K562 (cell line): ENCODE measurements at regions not wholly inside any gene's neighbourhood (a gene's known extent, or its start where the extent isn't known, plus 50 kb on each side); places are given as distances from the start of the nearest gene placed in this dataset.

ENCODE experiments used
- ATAC-seq: fragments of 200-7000 bp; cut with Tn5 transposase; 3 replicates; pipeline ENCODE4 v1.9.1; 2020; ENCODE audit warnings: moderate library complexity
- BruUV-seq: library from RNA; stranded (reverse); fragments of 400-500 nt; replicated peaks from 2 replicates; lab custom pipeline; 2021; lab: Mats Ljungman, UMichigan
- CTCF ChIA-PET: fragments of 300-600 bp; formaldehyde crosslinking; extraction: SDS; loops from one replicate; lab custom pipeline; 2021; ENCODE audit warnings: low intra/inter-chr PET ratio; lab: Yijun Ruan, JAX
- POLR2A ChIA-PET: fragments of 300-600, 350-650 bp; sonication (Branson Sonifier 250); formaldehyde crosslinking; extraction: SDS; loops from one replicate; lab custom pipeline; 2021; ENCODE audit warnings: antibody characterized with exemption, inconsistent platforms; lab: Yijun Ruan, JAX
- DNase-seq, 4 experiments: peaks; one replicate each; pipeline versions ENCODE4 v3.0.0 to v3.0.0-alpha.2; 2011 to 2018; ENCODE audit warnings: low spot score in 3 of 4, mixed read lengths in 3 of 4; ENCODE audit errors: extremely low read depth in 1 of 4
- FAIRE-seq: peaks from 2 replicates; lab custom pipeline; 2011; peaks lifted over from hg19 to GRCh38; lab: Jason Lieb, UNC
- H2AFZ ChIP-seq: 2 replicates; pipeline ENCODE4 v1.6.0; 2011; ENCODE audit warnings: low read depth, low read length, control low read depth, inconsistent platforms
- H3K27ac ChIP-seq: fragments of 200-600 bp; 3 replicates; pipeline ENCODE4 v1.8.0; 2011; ENCODE audit warnings: low read depth, mild to moderate bottlenecking, control low read depth, inconsistent platforms, low read length, moderate library complexity, mixed read lengths; ENCODE audit errors: extremely low read depth
- H3K27me3 ChIP-seq, 2 experiments: fragments of 300-600 bp in 1 of 2; 2 replicates in 1 of 2; 3 replicates in 1 of 2; pipeline versions ENCODE4 v1.6.0 to v1.8.0; 2011; ENCODE audit warnings: inconsistent platforms in 2 of 2, low read length in 2 of 2, mild to moderate bottlenecking in 1 of 2, mixed read lengths in 1 of 2, moderate library complexity in 1 of 2; ENCODE audit not compliant: control insufficient read depth in 2 of 2, insufficient read depth in 2 of 2
- H3K36me3 ChIP-seq: fragments of 300-600 bp; 3 replicates; pipeline ENCODE4 v1.8.0; 2011; ENCODE audit warnings: mild to moderate bottlenecking, low read length, inconsistent platforms; ENCODE audit not compliant: control insufficient read depth, insufficient read depth
- H3K4me1 ChIP-seq, 2 experiments: fragments of 200-600 bp in 1 of 2; replicated peaks in 1 of 2; 2 replicates in 1 of 2; 3 replicates in 1 of 2; pipeline versions ENCODE4 v1.5.1 to v1.8.0; 2011; ENCODE audit warnings: inconsistent platforms in 2 of 2, low read length in 2 of 2, mild to moderate bottlenecking in 1 of 2, mixed read lengths in 1 of 2, moderate library complexity in 1 of 2; ENCODE audit not compliant: control insufficient read depth in 2 of 2, insufficient read depth in 2 of 2
- H3K4me2 ChIP-seq: 2 replicates; pipeline ENCODE4 v1.6.1; 2011; ENCODE audit warnings: low read length, control low read depth, inconsistent platforms, mixed read lengths; ENCODE audit not compliant: insufficient read depth
- H3K4me3 ChIP-seq: fragments of 200-600 bp; sonication (generic), shearing (Covaris generic); 2 replicates; pipeline ENCODE4 v1.5.1; 2016; ENCODE audit warnings: control low read depth, inconsistent platforms
- H3K79me2 ChIP-seq: fragments of 200-600 bp; 3 replicates; pipeline ENCODE4 v1.8.0; 2011; ENCODE audit warnings: low read length, inconsistent platforms; ENCODE audit not compliant: control insufficient read depth, insufficient read depth
- H3K9ac ChIP-seq, 2 experiments: 2 replicates each; pipeline versions ENCODE4 v1.6.0 to v1.6.1; 2011; ENCODE audit warnings: low read depth in 2 of 2, low read length in 2 of 2, control low read depth in 1 of 2, inconsistent platforms in 1 of 2, mild to moderate bottlenecking in 1 of 2, mixed read lengths in 1 of 2; ENCODE audit not compliant: insufficient read depth in 1 of 2
- H3K9me1 ChIP-seq: one replicate; pipeline ENCODE4 v1.6.0; 2011; ENCODE audit warnings: inconsistent platforms, mild to moderate bottlenecking, low read length, moderate library complexity; ENCODE audit not compliant: control insufficient read depth, insufficient read depth
- H3K9me3 ChIP-seq: replicated peaks from 2 replicates; pipeline ENCODE4 v1.5.1; 2011; ENCODE audit warnings: low read depth, low read length, inconsistent platforms; ENCODE audit not compliant: control insufficient read depth, insufficient read depth
- H4K20me1 ChIP-seq: replicated peaks from 2 replicates; pipeline ENCODE4 v1.6.1; 2011; ENCODE audit warnings: low read length, inconsistent platforms, mixed read lengths; ENCODE audit not compliant: control insufficient read depth, insufficient read depth
- CLOCK ChIP-seq: fragments of 250-450 bp; sonication (Bioruptor Pico); IDR thresholded peaks from 2 replicates; pipeline ENCODE4 v1.4.0; 2020; ENCODE audit warnings: mild to moderate bottlenecking, moderate library complexity, borderline replicate concordance
- ELK1 ChIP-seq: sonication (generic); formaldehyde crosslinking; IDR thresholded peaks from 2 replicates; pipeline ENCODE4 v1.8.1; 2022; ENCODE audit warnings: missing genetic modification reagents
- FOXO4 ChIP-seq: fragments of 450-650 bp; formaldehyde crosslinking; IDR thresholded peaks from 2 replicates; pipeline ENCODE4 v1.4.0; 2020; ENCODE audit warnings: mild to moderate bottlenecking, moderate library complexity
- SP2 ChIP-seq: IDR thresholded peaks from 2 replicates; pipeline ENCODE4 v1.6.1; 2011; ENCODE audit warnings: mild to moderate bottlenecking, low read depth, low read length, moderate library complexity; ENCODE audit not compliant: poor library complexity, severe bottlenecking; ENCODE audit errors: extremely low read depth
- ZNF124 ChIP-seq: sonication (generic); formaldehyde crosslinking; IDR thresholded peaks from 2 replicates; pipeline ENCODE4 v1.8.1; 2022; ENCODE audit warnings: missing genetic modification reagents
- ZNF239 ChIP-seq: fragments of 250-450 bp; sonication (Bioruptor Pico); IDR thresholded peaks from 2 replicates; pipeline ENCODE4 v1.4.0; 2020; ENCODE audit warnings: mild to moderate bottlenecking
- ZNF316 ChIP-seq: fragments of 450-650 bp; IDR thresholded peaks from 2 replicates; pipeline ENCODE4 v1.6.1; 2016
- ZNF707 ChIP-seq: fragments of 250-450 bp; sonication (Bioruptor Pico); conservative IDR thresholded peaks from 2 replicates; pipeline ENCODE4 v1.8.0; 2022; ENCODE audit warnings: inconsistent platforms, mild to moderate bottlenecking, moderate library complexity
- WGBS: fragments of 100-300 bp; shearing (Covaris generic); methylation state at CpG from one replicate; pipeline ENCODE4 v1.1.6; 2016; ENCODE audit warnings: low coverage, mixed read lengths; ENCODE audit not compliant: insufficient coverage; ENCODE audit errors: missing lambda C conversion rate; 5-methylcytosine and 5-hydroxymethylcytosine counted together
- in situ Hi-C: fragments of 300-500 bp; cut with MboI; formaldehyde crosslinking; loops from 4 replicates; pipeline ENCODE4 v1.15.0; 2018; ENCODE audit warnings: inconsistent platforms, mixed read lengths
- intact Hi-C: fragments of 100-400 bp; cut with micrococcal nuclease; formaldehyde crosslinking; loops from 2 replicates; pipeline ENCODE4 v1.14.2; 2022

- no TSS peak for BruUV-seq
- 0% methylated on average over 1 of the region's 1 CpG for WGBS
- no peaks in the 10 kb centered on the region for H3K36me3 ChIP-seq
- intact Hi-C loops (no loop called here), in situ Hi-C loops (no loop called here)
- ATAC-seq (no peak), FAIRE-seq (no peak), DNase-seq (no peak)
- no peak overlapping the region for H3K4me3 ChIP-seq
- H3K9ac ChIP-seq: no peak overlapping the region
- no peak overlapping the region for H3K27ac ChIP-seq
- no peaks in the 10 kb centered on the region for H3K9me3 ChIP-seq
- no peaks in the 10 kb centered on the region for H3K27me3 ChIP-seq
- H2AFZ ChIP-seq: no peak overlapping the region
- H3K9me1 ChIP-seq: no peaks in the 10 kb centered on the region
- TF ChIP-seq ZNF316 (peak; percentile 11; the same call in 1 of the 2 replicates), ZNF239 (no peak)
- POLR2A ChIA-PET: no interaction called here
- no peaks in the 10 kb centered on the region for H3K79me2 ChIP-seq
- no peaks in the 10 kb centered on the region for H4K20me1 ChIP-seq
- H3K4me1 ChIP-seq: no peaks in the 10 kb centered on the region
- no peak overlapping the region for H3K4me2 ChIP-seq
- CTCF ChIA-PET: no interaction called here
These were observed 1954.5 kb upstream of the PCDH20 start for GRCh38 chr13:63370101-63370500.

GRCh38 chr13:63367522-63368198, 1952.0 kb upstream of the PCDH20 start:
- H3K4me1 ChIP-seq: no peaks in the 10 kb centered on the region
- H3K4me3 ChIP-seq: no peak overlapping the region
- no peak overlapping the region for H2AFZ ChIP-seq
- no peaks in the 10 kb centered on the region for H3K36me3 ChIP-seq
- in situ Hi-C loops (no loop called here), intact Hi-C loops (no loop called here)
- DNase-seq (no peak), ATAC-seq (no peak), FAIRE-seq (no peak)
- H3K4me2 ChIP-seq: no peak overlapping the region
- BruUV-seq: no TSS peak
- no peaks in the 10 kb centered on the region for H3K9me3 ChIP-seq
- H4K20me1 ChIP-seq: no peaks in the 10 kb centered on the region
- no peaks in the 10 kb centered on the region for H3K9me1 ChIP-seq
- H3K79me2 ChIP-seq: no peaks in the 10 kb centered on the region
- TF ChIP-seq ZNF124 (CRISPR knock-in tag) (no peak), SP2 (no peak), ELK1 (CRISPR knock-in tag) (no peak), ZNF707 (CRISPR knock-in tag) (no peak), FOXO4 (CRISPR knock-in tag) (no peak), CLOCK (CRISPR knock-in tag) (no peak)
- H3K9ac ChIP-seq: no peak overlapping the region
- no peak overlapping the region for H3K27ac ChIP-seq
- H3K27me3 ChIP-seq: no peaks in the 10 kb centered on the region
- CTCF ChIA-PET: no interaction called here
- WGBS: 0% methylated on average over 2 of the region's 3 CpGs
- POLR2A ChIA-PET: no interaction called here
